T47D (cell line): ENCODE measurements at regions not wholly inside any gene's neighbourhood (a gene's known extent, or its start where the extent isn't known, plus 50 kb on each side); places are given as distances from the start of the nearest gene placed in this dataset.
"Not testable (repeated sequence)": the region's sequence is repeated elsewhere in the genome, so short reads cannot be mapped to it uniquely, and the experiment has no call there.

Experiments
- DNase-seq, 2 experiments: peaks; one replicate each; pipeline versions ENCODE4 v3.0.0 to v3.0.0-alpha.2; 2011 to 2012; ENCODE audit warnings: low read depth in 1 of 2, low spot score in 1 of 2
- JUND ChIP-seq: IDR thresholded peaks from 2 replicates; pipeline ENCODE4 v1.6.1; 2012; ENCODE audit warnings: low read depth
- in situ Hi-C: cut with HindIII; loops from 2 replicates; pipeline ENCODE4 v1.10.0; 2016; ENCODE audit warnings: low sequenced_read_pairs, low pct_unique_long_range_greater_than_20kb

- TF ChIP-seq JUND, result no peak
- in situ Hi-C loops, result no loop called here
- no peak for DNase-seq
Measured at GRCh38 chr5:165404917-165405316, 1899.5 kb downstream of the MAT2B start.

GRCh38 chr5:165405340-165405739, 1899.9 kb downstream of the MAT2B start:
- TF ChIP-seq JUND, result no peak
- in situ Hi-C loops, result no loop called here
- DNase-seq, result no peak

GRCh38 chr5:165407352-165407751, 1901.9 kb downstream of the MAT2B start:
- in situ Hi-C loops, result no loop called here
- TF ChIP-seq JUND, result no peak
- no peak for DNase-seq

GRCh38 chr5:165410476-165410875, 1905.1 kb downstream of the MAT2B start:
- no peak for TF ChIP-seq JUND
- in situ Hi-C loops, result no loop called here
- no peak for DNase-seq

GRCh38 chr5:165411532-165411931, 1906.1 kb downstream of the MAT2B start:
- DNase-seq, in situ Hi-C loops: not testable (repeated sequence)

- peak in 1 of 2 experiments; percentile 4 for DNase-seq
- in situ Hi-C loops, result no loop called here
- no peak for TF ChIP-seq JUND
Measured at GRCh38 chr5:165420493-165420892, 1915.1 kb downstream of the MAT2B start.

GRCh38 chr5:165423697-165424299, 1918.4 kb downstream of the MAT2B start:
- DNase-seq, result no peak
- in situ Hi-C loops, result no loop called here
- TF ChIP-seq JUND, result no peak

- DNase-seq, result no peak
- no peak for TF ChIP-seq JUND
- in situ Hi-C loops, result no loop called here
Measured at GRCh38 chr5:165425594-165425993, 1920.2 kb downstream of the MAT2B start.

GRCh38 chr5:165448753-165449152, 1943.3 kb downstream of the MAT2B start:
- in situ Hi-C loops, result no loop called here
- no peak for TF ChIP-seq JUND
- DNase-seq, result no peak

- in situ Hi-C loops, result no loop called here
- DNase-seq, result peak in 1 of 2 experiments; percentile 72
- no peak for TF ChIP-seq JUND
Measured at GRCh38 chr5:165457859-165458481, 1952.6 kb downstream of the MAT2B start.

- in situ Hi-C loops, result no loop called here
- no peak for DNase-seq
- TF ChIP-seq JUND, result no peak
Measured at GRCh38 chr5:165459232-165459631, 1953.8 kb downstream of the MAT2B start.

GRCh38 chr5:165460911-165461310, 1955.5 kb downstream of the MAT2B start:
- no peak for TF ChIP-seq JUND
- in situ Hi-C loops, result no loop called here
- no peak for DNase-seq

- no peak for TF ChIP-seq JUND
- in situ Hi-C loops, result no loop called here
- DNase-seq, result no peak
Measured at GRCh38 chr5:165477546-165477945, 1972.1 kb downstream of the MAT2B start.
